ENCODE measurements at regions not wholly inside any gene's neighbourhood (a gene's known extent, or its start where the extent isn't known, plus 50 kb on each side); places are given as distances from the start of the nearest gene placed in this dataset.

DNA sequence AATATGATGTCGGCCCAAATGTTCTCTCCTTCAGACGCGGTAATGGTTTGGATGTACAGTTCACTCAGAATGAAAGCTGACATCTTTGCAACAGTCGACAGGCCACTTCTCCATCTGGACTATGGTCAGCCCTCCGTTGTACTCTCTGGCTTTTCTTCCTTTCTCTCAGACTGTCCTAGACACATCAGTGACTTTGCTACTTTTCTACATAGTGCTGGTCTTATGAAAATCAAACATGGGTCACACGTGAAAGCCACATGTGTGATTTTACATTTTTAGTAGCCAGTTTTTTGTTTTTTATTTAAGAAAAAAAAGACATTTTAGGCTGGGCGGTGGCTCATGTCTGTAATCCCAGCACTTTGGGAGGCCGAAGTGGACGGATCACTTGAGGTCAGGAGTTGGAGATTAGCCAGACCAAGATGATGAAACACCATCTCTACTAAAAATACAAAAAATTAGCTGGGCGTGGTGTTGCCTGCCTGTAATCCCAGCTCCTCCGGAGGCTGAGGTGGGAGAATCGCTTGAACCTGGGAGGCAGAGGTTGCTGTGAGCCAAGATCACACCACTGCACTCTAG lies 644.1 kb downstream of the KCNJ2 start:
- no peaks in the 10 kb centered on the region for H3K9me3 ChIP-seq
- TF ChIP-seq POLR2A (IDR thresholded peaks at IDR 0.05), result no peak
- TF ChIP-seq, protein P1, sequence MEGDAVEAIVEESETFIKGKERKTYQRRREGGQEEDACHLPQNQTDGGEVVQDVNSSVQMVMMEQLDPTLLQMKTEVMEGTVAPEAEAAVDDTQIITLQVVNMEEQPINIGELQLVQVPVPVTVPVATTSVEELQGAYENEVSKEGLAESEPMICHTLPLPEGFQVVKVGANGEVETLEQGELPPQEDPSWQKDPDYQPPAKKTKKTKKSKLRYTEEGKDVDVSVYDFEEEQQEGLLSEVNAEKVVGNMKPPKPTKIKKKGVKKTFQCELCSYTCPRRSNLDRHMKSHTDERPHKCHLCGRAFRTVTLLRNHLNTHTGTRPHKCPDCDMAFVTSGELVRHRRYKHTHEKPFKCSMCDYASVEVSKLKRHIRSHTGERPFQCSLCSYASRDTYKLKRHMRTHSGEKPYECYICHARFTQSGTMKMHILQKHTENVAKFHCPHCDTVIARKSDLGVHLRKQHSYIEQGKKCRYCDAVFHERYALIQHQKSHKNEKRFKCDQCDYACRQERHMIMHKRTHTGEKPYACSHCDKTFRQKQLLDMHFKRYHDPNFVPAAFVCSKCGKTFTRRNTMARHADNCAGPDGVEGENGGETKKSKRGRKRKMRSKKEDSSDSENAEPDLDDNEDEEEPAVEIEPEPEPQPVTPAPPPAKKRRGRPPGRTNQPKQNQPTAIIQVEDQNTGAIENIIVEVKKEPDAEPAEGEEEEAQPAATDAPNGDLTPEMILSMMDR (IDR thresholded peaks at IDR 0.05), result no peak
- H3K4me3 ChIP-seq, result no peak overlapping the region
- H3K27me3 ChIP-seq, result no peaks in the 10 kb centered on the region
- no peaks in the 10 kb centered on the region for H3K36me3 ChIP-seq
- H3K27ac ChIP-seq, result no peak overlapping the region
- H3K4me1 ChIP-seq, result no peaks in the 10 kb centered on the region
- DNase-seq, result no peak
- intact Hi-C loops (cut with DNase I; ENCODE audit: low total_unique reads), result no loop called here

GRCh38 chr17:70819183-70819582 lies 649.9 kb downstream of the KCNJ2 start:
- Histone ChIP-seq H3K4me1 (no peaks in the 10 kb centered on the region), H3K4me3 (no peak overlapping the region), H3K9me3 (no peaks in the 10 kb centered on the region), H3K27me3 (no peaks in the 10 kb centered on the region), H3K27ac (no peak overlapping the region), H3K36me3 (no peaks in the 10 kb centered on the region)
- intact Hi-C loops (cut with DNase I; ENCODE audit: low total_unique reads), result no loop called here
- no peak for TF ChIP-seq POLR2A (IDR thresholded peaks at IDR 0.05)
- TF ChIP-seq, protein P1 (IDR thresholded peaks at IDR 0.05), result no peak
- DNase-seq, result no peak

DNA sequence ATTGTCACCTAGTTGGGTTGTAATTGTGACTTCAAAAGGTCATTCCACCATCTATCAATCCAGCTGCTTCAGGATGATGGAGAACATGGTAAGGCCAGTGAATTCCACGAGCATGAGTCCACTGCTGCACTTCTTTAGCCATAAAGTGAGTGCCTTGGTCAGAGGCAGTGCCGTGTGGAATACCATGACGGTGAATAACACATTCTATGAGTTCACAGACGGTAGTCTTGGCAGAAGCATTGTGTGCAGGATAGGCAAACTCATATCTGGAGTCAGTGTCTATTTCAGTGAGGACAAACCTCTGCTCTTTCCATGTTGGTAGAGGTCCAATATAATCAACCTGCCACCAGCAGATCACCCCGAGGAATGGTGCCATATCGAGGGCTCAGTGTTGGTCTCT lies 650.9 kb downstream of the KCNJ2 start:
- no peaks in the 10 kb centered on the region for H3K27me3 ChIP-seq
- H3K27ac ChIP-seq, result no peak overlapping the region
- intact Hi-C loops (cut with DNase I; ENCODE audit: low total_unique reads), result no loop called here
- H3K9me3 ChIP-seq, result no peaks in the 10 kb centered on the region
- H3K4me3 ChIP-seq, result no peak overlapping the region
- H3K36me3 ChIP-seq, result no peaks in the 10 kb centered on the region
- no peak for DNase-seq
- H3K4me1 ChIP-seq, result no peaks in the 10 kb centered on the region
- TF ChIP-seq, protein P1 (IDR thresholded peaks at IDR 0.05), result no peak
- TF ChIP-seq POLR2A (IDR thresholded peaks at IDR 0.05), result no peak

DNA sequence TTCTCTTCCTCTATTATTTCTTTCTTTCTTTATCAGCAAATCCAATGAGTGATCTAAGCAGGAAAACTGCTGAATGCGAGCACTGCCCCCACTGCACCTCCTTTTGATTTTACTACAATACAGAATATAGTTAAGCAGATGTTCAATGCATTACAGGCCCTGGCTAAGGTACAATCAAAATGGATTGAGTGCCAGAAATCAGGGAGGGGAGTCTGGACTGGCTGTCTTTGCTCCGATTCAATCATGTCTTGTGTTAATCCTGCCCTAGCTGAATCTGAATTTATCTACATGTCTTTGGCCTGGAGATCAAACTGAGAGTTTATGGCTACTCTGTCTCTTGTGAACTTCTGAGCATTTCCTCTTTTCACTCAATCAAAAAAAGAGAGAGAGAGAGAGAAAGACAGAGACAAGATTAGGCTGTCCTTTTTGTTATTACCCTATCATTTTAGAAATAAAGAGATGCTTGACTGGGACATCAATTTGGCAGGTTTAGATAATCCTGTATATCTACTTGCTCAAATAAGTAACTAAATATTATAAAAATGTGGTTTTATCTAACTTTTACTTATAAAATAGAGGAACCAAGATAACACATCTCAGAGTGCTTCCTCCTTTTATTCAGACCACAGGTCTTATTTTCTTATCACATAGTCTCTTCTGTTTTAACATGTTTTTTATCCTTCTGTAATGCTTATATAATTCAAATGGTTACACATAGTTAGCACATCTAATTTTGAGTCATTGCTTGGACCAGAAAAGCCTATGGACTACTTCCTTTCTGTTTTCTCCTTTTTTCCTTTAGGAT lies 656.2 kb downstream of the KCNJ2 start:
- intact Hi-C loops (cut with DNase I; ENCODE audit: low total_unique reads), result no loop called here
- Histone ChIP-seq H3K9me3 (no peaks in the 10 kb centered on the region), H3K36me3 (no peaks in the 10 kb centered on the region), H3K27ac (no peak overlapping the region), H3K27me3 (no peaks in the 10 kb centered on the region), H3K4me1 (no peaks in the 10 kb centered on the region), H3K4me3 (no peak overlapping the region)
- no peak for DNase-seq
- no peak for TF ChIP-seq POLR2A (IDR thresholded peaks at IDR 0.05)
- TF ChIP-seq, protein P1 (IDR thresholded peaks at IDR 0.05), result no peak

DNA sequence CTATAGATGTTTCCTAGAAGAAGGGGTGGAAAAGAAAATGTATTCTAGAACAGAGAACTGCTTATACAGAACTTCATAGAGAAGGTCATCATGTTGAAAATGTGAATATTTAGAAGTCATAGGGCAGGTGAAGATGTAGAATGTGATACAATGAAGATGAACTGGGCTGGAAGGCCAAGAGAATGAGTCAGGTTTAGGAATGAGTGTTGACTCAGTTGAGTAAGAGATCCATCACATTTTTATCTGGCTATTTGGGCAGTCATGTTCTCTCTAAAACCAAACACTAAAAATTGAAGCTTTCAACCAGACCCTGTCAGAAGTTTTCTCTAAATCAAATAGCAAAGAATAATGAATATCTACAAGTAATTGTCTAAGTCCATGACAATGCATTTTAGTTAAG lies 660.5 kb downstream of the KCNJ2 start:
- H3K27me3 ChIP-seq, result no peaks in the 10 kb centered on the region
- no peak overlapping the region for H3K27ac ChIP-seq
- H3K4me3 ChIP-seq, result no peak overlapping the region
- H3K9me3 ChIP-seq, result no peaks in the 10 kb centered on the region
- no peaks in the 10 kb centered on the region for H3K4me1 ChIP-seq
- no peaks in the 10 kb centered on the region for H3K36me3 ChIP-seq
- TF ChIP-seq, protein P1 (IDR thresholded peaks at IDR 0.05), result no peak
- TF ChIP-seq POLR2A (IDR thresholded peaks at IDR 0.05), result no peak
- DNase-seq, result no peak
- intact Hi-C loops (cut with DNase I; ENCODE audit: low total_unique reads), result no loop called here

All from uterus (tissue), 3 donors.